B cell (primary cell): ENCODE measurements at regions not wholly inside any gene's neighbourhood (a gene's known extent, or its start where the extent isn't known, plus 50 kb on each side); places are given as distances from the start of the nearest gene placed in this dataset.
"Not testable (repeated sequence)": the region's sequence is repeated elsewhere in the genome, so short reads cannot be mapped to it uniquely, and the experiment has no call there.

Source experiments
- EZH2 ChIP-seq: IDR thresholded peaks from 2 replicates; pipeline ENCODE4 v1.6.1; 2012; ENCODE audit warnings: borderline replicate concordance, low read depth, mild to moderate bottlenecking, moderate library complexity, low read length; ENCODE audit not compliant: insufficient read depth, poor library complexity, severe bottlenecking
- TF ChIP-seq, protein P1 (sequence below): fragments of 200-600 bp; IDR thresholded peaks from one replicate; pipeline ENCODE4 v1.8.0; 2022; ENCODE audit warnings: antibody characterized with exemption, mild to moderate bottlenecking

- TF ChIP-seq, protein P1, sequence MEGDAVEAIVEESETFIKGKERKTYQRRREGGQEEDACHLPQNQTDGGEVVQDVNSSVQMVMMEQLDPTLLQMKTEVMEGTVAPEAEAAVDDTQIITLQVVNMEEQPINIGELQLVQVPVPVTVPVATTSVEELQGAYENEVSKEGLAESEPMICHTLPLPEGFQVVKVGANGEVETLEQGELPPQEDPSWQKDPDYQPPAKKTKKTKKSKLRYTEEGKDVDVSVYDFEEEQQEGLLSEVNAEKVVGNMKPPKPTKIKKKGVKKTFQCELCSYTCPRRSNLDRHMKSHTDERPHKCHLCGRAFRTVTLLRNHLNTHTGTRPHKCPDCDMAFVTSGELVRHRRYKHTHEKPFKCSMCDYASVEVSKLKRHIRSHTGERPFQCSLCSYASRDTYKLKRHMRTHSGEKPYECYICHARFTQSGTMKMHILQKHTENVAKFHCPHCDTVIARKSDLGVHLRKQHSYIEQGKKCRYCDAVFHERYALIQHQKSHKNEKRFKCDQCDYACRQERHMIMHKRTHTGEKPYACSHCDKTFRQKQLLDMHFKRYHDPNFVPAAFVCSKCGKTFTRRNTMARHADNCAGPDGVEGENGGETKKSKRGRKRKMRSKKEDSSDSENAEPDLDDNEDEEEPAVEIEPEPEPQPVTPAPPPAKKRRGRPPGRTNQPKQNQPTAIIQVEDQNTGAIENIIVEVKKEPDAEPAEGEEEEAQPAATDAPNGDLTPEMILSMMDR: not testable (repeated sequence)
- not testable (repeated sequence) for TF ChIP-seq EZH2
Observed at GRCh38 chr1:170811013-170811412, 124.3 kb upstream of the MROH9 start.
